ENCODE measurements at regions not wholly inside any gene's neighbourhood (a gene's known extent, or its start where the extent isn't known, plus 50 kb on each side); places are given as distances from the start of the nearest gene placed in this dataset.

- 38 to 46% (median 44%) methylated on average over 2 of the region's 2 CpGs for WGBS, 5 donors
- no peak for DNase-seq
- H3K4me1 ChIP-seq, result no peaks in the 10 kb centered on the region
- intact Hi-C loops (cut with DNase I; ENCODE audit: low total_unique reads), result no loop called here
- no peak for TF ChIP-seq CTCF (IDR thresholded peaks at IDR 0.05)
- TF ChIP-seq EP300 (IDR thresholded peaks at IDR 0.05), result no peak
- TF ChIP-seq POLR2A (IDR thresholded peaks at IDR 0.05), result no peak
- no peak for TF ChIP-seq POLR2AphosphoS5 (IDR thresholded peaks at IDR 0.05)
- no peaks in the 10 kb centered on the region for H3K36me3 ChIP-seq
- no peak overlapping the region for H3K27ac ChIP-seq
- no peak overlapping the region for H3K4me3 ChIP-seq
- H3K27me3 ChIP-seq, result no peaks in the 10 kb centered on the region
- H3K9me3 ChIP-seq, result no peaks in the 10 kb centered on the region
These were observed 532.7 kb upstream of the FSHR start for GRCh38 chr2:49686897-49687442.

- no peaks in the 10 kb centered on the region for H3K4me1 ChIP-seq
- intact Hi-C loops (cut with DNase I; ENCODE audit: low total_unique reads), result no loop called here
- 63 to 89% (median 73%) methylated on average over 2 of the region's 2 CpGs for WGBS, 5 donors
- no peak overlapping the region for H3K27ac ChIP-seq
- H3K27me3 ChIP-seq, result no peaks in the 10 kb centered on the region
- no peaks in the 10 kb centered on the region for H3K9me3 ChIP-seq
- H3K4me3 ChIP-seq, result no peak overlapping the region
- no peaks in the 10 kb centered on the region for H3K36me3 ChIP-seq
- no peak for DNase-seq
- no peak for TF ChIP-seq POLR2A (IDR thresholded peaks at IDR 0.05)
- no peak for TF ChIP-seq CTCF (IDR thresholded peaks at IDR 0.05)
- no peak for TF ChIP-seq POLR2AphosphoS5 (IDR thresholded peaks at IDR 0.05)
- no peak for TF ChIP-seq EP300 (IDR thresholded peaks at IDR 0.05)
These were observed 532.0 kb upstream of the FSHR start for GRCh38 chr2:49686291-49686690.

- H3K27ac ChIP-seq, result no peak overlapping the region
- H3K4me1 ChIP-seq, result no peaks in the 10 kb centered on the region
- 83 to 100% (median 88%) methylated on average over 1 of the region's 1 CpG for WGBS, 5 donors
- no peak for DNase-seq
- intact Hi-C loops (cut with DNase I; ENCODE audit: low total_unique reads), result no loop called here
- no peaks in the 10 kb centered on the region for H3K36me3 ChIP-seq
- no peak for TF ChIP-seq EP300 (IDR thresholded peaks at IDR 0.05)
- H3K27me3 ChIP-seq, result no peaks in the 10 kb centered on the region
- no peaks in the 10 kb centered on the region for H3K9me3 ChIP-seq
- H3K4me3 ChIP-seq, result no peak overlapping the region
These were observed 522.9 kb upstream of the FSHR start for GRCh38 chr2:49677227-49677626.

- no peak for DNase-seq
- Histone ChIP-seq H3K27ac (no peak overlapping the region), H3K9me3 (no peaks in the 10 kb centered on the region), H3K36me3 (no peaks in the 10 kb centered on the region), H3K4me3 (no peak overlapping the region), H3K4me1 (no peaks in the 10 kb centered on the region), H3K27me3 (no peaks in the 10 kb centered on the region)
- 75 to 86% (median 82%) methylated on average over 3 to 4 of the region's 4 CpGs for WGBS, 5 donors
- TF ChIP-seq EP300 (IDR thresholded peaks at IDR 0.05), result no peak
- TF ChIP-seq POLR2A (IDR thresholded peaks at IDR 0.05), result no peak
- no peak for TF ChIP-seq CTCF (IDR thresholded peaks at IDR 0.05)
- no peak for TF ChIP-seq POLR2AphosphoS5 (IDR thresholded peaks at IDR 0.05)
- intact Hi-C loops (cut with DNase I; ENCODE audit: low total_unique reads), result no loop called here
These were observed 510.5 kb upstream of the FSHR start for GRCh38 chr2:49664827-49665226.

- TF ChIP-seq CTCF (IDR thresholded peaks at IDR 0.05) (no peak), EP300 (IDR thresholded peaks at IDR 0.05) (no peak), POLR2A (IDR thresholded peaks at IDR 0.05) (no peak), POLR2AphosphoS5 (IDR thresholded peaks at IDR 0.05) (no peak)
- Histone ChIP-seq H3K9me3 (no peaks in the 10 kb centered on the region), H3K36me3 (no peaks in the 10 kb centered on the region), H3K27me3 (no peaks in the 10 kb centered on the region), H3K4me3 (no peak overlapping the region), H3K27ac (no peak overlapping the region), H3K4me1 (no peaks in the 10 kb centered on the region)
- 48 to 72% (median 67%) methylated on average over 1 of the region's 1 CpG for WGBS, 5 donors
- intact Hi-C loops (cut with DNase I; ENCODE audit: low total_unique reads), result no loop called here
- no peak for DNase-seq
These were observed 507.5 kb upstream of the FSHR start for GRCh38 chr2:49661809-49662208.

Measured in stomach (tissue), 8 donors.